ENCODE measurements at regions not wholly inside any gene's neighbourhood (a gene's known extent, or its start where the extent isn't known, plus 50 kb on each side); places are given as distances from the start of the nearest gene placed in this dataset.
"Not testable (repeated sequence)": the region's sequence is repeated elsewhere in the genome, so short reads cannot be mapped to it uniquely, and the experiment has no call there.

DNA sequence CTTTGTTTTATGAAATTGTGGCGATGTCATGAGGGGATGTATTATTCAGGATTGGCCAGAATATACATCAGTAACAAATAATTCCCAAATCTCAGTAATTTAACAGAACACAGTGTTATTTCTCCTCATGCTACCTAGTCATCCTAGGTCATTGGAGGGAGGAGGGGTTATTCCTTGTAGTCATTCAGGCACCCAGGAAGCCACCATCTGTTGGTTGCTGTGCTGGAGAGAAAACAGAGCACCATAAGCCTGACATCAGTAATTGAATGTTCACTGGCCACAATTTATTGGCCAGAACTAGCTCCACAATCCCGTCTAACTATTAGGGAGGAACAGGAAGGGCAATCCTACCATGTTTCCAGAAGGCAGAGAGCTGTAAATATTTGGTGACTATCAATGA lies 303.5 kb upstream of the CELF4 start:
- H3K4me3 ChIP-seq (ENCODE audit: insufficient read depth, low read depth, low read length): no peak overlapping the region
- H3K36me3 ChIP-seq (replicated peaks; ENCODE audit: control insufficient read depth, insufficient read depth, low read length): no peaks in the 10 kb centered on the region
- no peaks in the 10 kb centered on the region for H3K27me3 ChIP-seq (ENCODE audit: control insufficient read depth, insufficient read depth, low read length)
- DNase-seq: no peak

DNA sequence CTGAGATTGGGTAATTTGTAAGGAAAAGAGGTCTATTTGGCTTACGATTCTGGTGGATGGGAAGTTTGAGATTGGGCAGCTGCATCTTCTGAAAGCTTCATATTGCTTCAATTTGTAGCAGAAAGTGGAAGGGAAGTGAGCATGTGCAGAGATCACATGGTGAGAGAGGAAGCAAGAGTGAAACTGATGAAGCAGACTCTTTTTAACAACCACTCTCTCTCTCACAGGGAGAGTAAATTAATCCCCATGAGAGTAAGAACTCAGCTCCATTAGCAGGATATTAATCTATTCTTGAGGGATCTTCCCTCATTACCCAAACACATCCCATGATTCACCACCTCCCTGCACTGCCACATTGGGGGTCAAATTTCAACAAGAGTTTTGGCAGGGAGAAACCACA lies 298.5 kb upstream of the CELF4 start:
- no peak for DNase-seq
- H3K4me3 ChIP-seq (ENCODE audit: insufficient read depth, low read depth, low read length): no peak overlapping the region
- H3K36me3 ChIP-seq (replicated peaks; ENCODE audit: control insufficient read depth, insufficient read depth, low read length): no peaks in the 10 kb centered on the region
- no peaks in the 10 kb centered on the region for H3K27me3 ChIP-seq (ENCODE audit: control insufficient read depth, insufficient read depth, low read length)

DNA sequence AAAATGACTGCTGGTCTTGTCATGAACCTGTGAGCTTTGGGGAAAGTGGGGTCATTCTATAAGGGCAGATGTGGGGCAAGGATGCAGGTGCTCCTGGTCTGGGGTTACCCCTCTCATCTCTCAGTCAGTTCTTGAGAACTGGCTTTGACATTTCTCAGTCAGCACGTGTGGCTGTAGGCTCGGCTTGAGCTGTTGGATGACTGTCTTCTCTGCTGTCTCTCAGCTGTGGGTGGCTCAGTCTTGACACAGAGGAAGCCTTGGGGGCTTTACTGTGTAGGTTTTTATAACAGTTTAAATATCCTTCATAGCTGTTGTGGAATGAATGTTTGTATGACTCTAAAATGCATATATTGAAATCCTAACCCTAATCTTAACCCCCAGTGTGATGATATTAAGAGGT lies 296.4 kb upstream of the CELF4 start:
- no peaks in the 10 kb centered on the region for H3K27me3 ChIP-seq (ENCODE audit: control insufficient read depth, insufficient read depth, low read length)
- no peak for DNase-seq
- H3K36me3 ChIP-seq (replicated peaks; ENCODE audit: control insufficient read depth, insufficient read depth, low read length): no peaks in the 10 kb centered on the region
- H3K4me3 ChIP-seq (ENCODE audit: insufficient read depth, low read depth, low read length): no peak overlapping the region

DNA sequence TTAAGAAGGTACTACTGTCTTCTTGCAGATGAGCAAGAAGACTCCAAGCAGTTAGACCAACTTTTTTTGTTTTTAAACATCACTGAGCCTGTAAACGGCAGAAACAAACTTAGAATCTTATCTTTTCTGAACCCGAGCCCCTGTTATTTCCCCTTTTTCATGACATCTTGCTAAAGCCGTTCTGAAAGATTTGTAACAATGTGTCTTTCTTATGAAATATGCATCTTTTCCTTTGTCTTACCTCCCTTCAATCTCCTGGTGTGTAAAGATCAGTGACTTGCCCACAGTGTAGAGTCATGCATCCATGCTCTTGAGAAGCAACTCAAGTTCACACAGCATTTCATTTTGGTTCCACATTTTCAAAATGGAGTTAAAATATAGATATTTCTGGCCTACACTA lies 288.8 kb upstream of the CELF4 start:
- H3K27me3 ChIP-seq (ENCODE audit: control insufficient read depth, insufficient read depth, low read length): no peaks in the 10 kb centered on the region
- no peak overlapping the region for H3K4me3 ChIP-seq (ENCODE audit: insufficient read depth, low read depth, low read length)
- H3K36me3 ChIP-seq (replicated peaks; ENCODE audit: control insufficient read depth, insufficient read depth, low read length): no peaks in the 10 kb centered on the region
- no peak for DNase-seq

DNA sequence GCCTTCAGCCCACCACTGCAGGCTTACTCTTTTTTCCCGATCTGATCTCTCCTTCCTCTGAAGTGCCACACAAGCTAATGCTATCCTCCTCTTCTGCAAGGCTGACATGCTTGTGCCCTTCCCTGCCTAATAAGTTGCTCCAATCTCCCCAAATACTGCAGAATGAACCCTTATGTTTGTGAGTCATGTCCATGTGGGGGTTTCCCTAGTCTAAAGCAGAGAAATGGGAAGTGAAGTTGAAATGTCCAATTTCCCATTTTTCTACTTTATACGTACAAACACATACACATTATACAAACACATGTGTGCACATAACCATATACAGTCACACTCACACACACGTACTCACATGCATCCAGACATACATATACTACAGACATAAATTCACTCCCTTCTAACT lies 288.1 kb upstream of the CELF4 start:
- Histone ChIP-seq H3K27me3 (ENCODE audit: control insufficient read depth, insufficient read depth, low read length) (no peaks in the 10 kb centered on the region), H3K4me3 (ENCODE audit: insufficient read depth, low read depth, low read length) (no peak overlapping the region), H3K36me3 (replicated peaks; ENCODE audit: control insufficient read depth, insufficient read depth, low read length) (no peaks in the 10 kb centered on the region)
- DNase-seq: no peak

DNA sequence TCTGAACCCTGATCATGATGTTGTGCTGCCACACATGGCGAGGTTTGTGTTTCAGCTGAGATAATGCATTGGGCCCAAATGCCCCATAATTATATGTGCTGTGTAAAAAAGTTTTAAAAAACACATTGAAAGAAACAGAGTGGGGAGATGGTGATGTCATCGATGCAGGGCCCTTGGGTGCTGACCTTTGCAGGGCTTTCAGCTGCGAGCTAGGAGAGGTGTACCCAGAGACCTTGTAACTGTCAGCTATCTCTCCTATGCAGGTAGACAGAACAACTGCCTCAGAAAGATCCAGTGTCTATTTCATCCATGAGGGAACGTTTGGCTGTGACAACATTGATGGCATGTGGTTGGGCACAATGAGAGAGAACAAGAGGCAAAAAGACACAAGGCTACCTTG lies 286.9 kb upstream of the CELF4 start:
- no peaks in the 10 kb centered on the region for H3K27me3 ChIP-seq (ENCODE audit: control insufficient read depth, insufficient read depth, low read length)
- DNase-seq: no peak
- H3K36me3 ChIP-seq (replicated peaks; ENCODE audit: control insufficient read depth, insufficient read depth, low read length): no peaks in the 10 kb centered on the region
- H3K4me3 ChIP-seq (ENCODE audit: insufficient read depth, low read depth, low read length): no peak overlapping the region

DNA sequence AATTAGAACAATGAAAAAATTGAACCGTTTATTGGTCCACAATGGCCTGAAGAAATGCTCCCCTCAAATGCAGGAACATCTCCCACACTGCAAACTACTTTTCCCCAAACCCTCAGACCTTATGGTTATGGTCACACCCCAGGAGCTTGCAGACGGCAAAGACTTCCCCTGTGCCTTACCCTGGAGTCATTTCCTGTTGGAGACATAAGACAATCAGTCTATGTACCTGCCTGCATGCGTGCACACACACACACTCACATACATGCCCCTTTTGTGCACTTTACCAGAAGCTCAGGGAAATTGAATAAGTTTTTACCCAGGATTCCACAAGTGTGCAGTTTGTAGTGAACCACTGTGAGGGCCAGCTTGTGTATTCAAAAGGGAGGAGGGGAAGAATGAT lies 281.9 kb upstream of the CELF4 start:
- no peak overlapping the region for H3K4me3 ChIP-seq (ENCODE audit: insufficient read depth, low read depth, low read length)
- H3K36me3 ChIP-seq (replicated peaks; ENCODE audit: control insufficient read depth, insufficient read depth, low read length): no peaks in the 10 kb centered on the region
- H3K27me3 ChIP-seq (ENCODE audit: control insufficient read depth, insufficient read depth, low read length): no peaks in the 10 kb centered on the region
- no peak for DNase-seq

DNA sequence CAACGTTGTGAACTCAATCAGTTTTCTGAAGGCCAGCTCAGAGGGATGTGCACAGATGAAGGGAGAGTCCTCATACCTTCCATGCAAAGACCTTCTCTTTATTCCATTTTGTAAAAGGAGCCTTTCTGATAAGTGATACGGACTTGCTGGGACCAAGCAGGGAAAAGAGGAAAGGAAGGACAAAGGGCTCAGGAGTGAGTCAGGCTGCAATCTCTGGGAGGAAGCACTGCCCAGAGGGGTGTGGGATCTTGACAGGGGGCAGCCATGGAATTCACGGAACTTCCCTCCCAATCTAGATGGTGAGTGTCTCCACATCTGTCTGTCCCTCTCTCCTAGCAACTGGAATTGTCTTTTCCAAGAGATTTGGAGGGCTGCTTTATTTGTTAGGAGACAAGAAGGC lies 281.4 kb upstream of the CELF4 start:
- H3K4me3 ChIP-seq (ENCODE audit: insufficient read depth, low read depth, low read length): no peak overlapping the region
- no peaks in the 10 kb centered on the region for H3K36me3 ChIP-seq (replicated peaks; ENCODE audit: control insufficient read depth, insufficient read depth, low read length)
- no peak for DNase-seq
- no peaks in the 10 kb centered on the region for H3K27me3 ChIP-seq (ENCODE audit: control insufficient read depth, insufficient read depth, low read length)

DNA sequence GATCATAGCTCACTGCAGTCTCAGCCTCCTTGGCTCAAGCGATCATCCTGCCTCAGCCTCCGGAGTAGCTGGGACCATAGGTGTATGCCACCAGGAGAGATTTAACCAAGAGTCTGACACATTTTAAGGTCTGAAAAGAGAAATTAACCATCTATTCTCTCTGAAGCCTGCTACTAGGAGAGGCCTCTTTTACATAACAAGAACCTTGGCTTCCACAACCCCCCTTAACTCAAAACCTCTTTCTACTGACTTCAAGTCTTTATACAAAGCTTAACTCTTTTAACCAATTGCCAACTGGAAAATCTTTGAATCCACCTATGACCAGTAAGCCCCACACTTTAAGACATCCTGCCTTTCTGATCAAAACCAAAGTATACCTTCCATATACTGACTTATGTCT lies 279.9 kb upstream of the CELF4 start:
- Histone ChIP-seq H3K27me3 (ENCODE audit: control insufficient read depth, insufficient read depth, low read length) (no peaks in the 10 kb centered on the region), H3K4me3 (ENCODE audit: insufficient read depth, low read depth, low read length) (no peak overlapping the region), H3K36me3 (replicated peaks; ENCODE audit: control insufficient read depth, insufficient read depth, low read length) (no peaks in the 10 kb centered on the region)
- DNase-seq: no peak

DNA sequence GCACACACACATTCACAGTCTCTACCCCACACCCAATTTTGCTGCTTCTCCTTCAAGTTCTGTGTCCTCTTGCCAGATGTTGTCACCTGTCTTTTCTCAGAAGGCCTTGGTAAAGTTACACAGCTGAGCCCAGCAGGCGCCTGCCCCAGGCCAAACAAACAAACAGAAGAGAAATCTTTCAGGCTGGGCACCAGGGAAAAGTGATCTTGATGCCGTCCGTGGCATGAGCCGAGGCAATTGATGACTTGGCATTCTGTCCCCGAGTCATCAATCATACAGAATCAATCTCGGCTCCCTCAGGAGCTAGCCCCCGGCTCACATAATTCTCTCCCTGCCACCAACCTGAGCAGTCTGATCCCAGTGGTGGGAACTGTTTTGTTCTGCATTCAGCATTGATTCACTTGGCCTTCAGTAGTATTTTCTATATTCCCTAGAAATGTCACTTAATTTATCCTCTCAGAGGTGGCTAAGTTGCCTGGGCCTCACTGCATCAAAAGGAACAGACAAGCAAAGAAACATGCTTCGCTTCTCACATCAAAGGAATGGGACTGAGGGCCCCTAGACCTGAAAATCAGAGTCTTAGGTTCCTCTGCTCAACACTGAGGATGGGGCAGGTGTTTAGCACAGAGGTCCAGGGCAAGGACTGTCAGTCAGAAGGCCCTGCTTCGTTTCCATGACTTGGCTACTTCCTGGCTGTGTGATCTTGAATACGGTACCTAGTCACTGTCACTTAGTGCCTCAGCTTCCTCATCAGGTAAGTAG lies 278.8 kb upstream of the CELF4 start:
- no peak overlapping the region for H3K4me3 ChIP-seq (ENCODE audit: insufficient read depth, low read depth, low read length)
- no peaks in the 10 kb centered on the region for H3K27me3 ChIP-seq (ENCODE audit: control insufficient read depth, insufficient read depth, low read length)
- H3K36me3 ChIP-seq (replicated peaks; ENCODE audit: control insufficient read depth, insufficient read depth, low read length): no peaks in the 10 kb centered on the region
- DNase-seq: no peak

DNA sequence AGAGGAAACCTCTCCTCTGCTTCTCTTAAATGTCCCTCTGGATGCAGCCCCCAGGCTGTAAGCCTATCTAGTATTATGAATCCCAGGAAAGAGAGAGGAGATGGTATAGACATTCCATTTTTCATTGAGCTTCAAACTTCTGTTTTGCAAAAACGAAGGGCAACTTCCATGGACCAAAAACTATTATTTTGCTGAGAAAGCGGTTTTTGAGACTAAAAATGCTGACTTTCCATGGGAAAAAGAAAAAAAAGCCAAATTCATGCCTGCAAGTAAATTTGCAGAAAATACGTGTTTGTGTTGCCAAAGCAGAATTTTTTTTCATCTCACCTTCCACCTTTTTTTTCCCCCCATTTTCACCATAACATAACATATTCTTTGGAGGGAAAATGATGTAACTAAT lies 272.5 kb upstream of the CELF4 start:
- DNase-seq: no peak
- no peak overlapping the region for H3K4me3 ChIP-seq (ENCODE audit: insufficient read depth, low read depth, low read length)

DNA sequence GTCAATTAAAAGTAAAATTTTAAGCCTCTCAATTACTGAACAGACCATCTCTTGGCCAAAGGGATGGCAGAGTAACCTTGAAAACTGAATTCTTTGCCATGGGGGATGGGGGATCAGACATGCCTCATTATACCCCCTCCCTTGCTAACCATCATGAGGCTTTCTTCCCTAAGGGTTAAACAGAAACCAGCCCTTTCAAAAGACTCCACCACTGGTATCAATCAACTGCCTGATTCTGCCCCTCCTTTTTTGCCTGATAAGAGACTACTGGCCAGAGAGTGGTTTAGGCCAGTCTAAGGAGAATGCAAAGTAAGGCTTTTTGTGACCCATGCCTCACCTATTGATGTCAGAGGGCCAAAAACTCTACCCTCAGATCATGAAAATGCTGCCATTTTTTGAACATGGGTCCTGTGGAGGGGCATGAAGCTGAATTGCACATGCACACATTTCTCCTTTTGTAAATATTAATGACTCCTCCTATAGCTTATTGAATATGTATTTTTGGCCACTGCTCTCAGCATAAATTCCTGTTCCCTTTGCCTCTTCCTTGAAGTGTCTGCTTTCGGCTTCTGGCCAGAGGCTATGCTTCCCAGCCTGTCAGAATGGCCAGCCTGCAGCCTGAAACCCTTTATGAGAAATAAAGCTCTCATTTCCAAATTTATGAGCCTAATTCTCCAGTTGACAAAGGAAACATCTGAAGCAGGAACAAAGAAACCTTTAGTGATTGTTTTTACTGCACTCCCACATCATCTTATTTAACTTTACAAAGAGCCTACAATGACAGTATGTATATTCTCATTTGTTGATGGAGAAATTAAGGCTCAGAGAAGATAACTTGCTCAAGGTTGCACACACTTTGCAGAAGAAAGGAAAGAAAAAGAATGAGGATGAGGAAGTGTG lies 270.7 kb upstream of the CELF4 start:
- Histone ChIP-seq H3K4me3 (ENCODE audit: insufficient read depth, low read depth, low read length) (no peak overlapping the region), H3K36me3 (replicated peaks; ENCODE audit: control insufficient read depth, insufficient read depth, low read length) (no peaks in the 10 kb centered on the region), H3K27me3 (ENCODE audit: control insufficient read depth, insufficient read depth, low read length) (no peaks in the 10 kb centered on the region)
- no peak for DNase-seq

More for the DNA sequence above, 272.5 kb upstream of the CELF4 start:
- no peaks in the 10 kb centered on the region for H3K36me3 ChIP-seq (replicated peaks; ENCODE audit: control insufficient read depth, insufficient read depth, low read length)
- no peaks in the 10 kb centered on the region for H3K27me3 ChIP-seq (ENCODE audit: control insufficient read depth, insufficient read depth, low read length)

DNA sequence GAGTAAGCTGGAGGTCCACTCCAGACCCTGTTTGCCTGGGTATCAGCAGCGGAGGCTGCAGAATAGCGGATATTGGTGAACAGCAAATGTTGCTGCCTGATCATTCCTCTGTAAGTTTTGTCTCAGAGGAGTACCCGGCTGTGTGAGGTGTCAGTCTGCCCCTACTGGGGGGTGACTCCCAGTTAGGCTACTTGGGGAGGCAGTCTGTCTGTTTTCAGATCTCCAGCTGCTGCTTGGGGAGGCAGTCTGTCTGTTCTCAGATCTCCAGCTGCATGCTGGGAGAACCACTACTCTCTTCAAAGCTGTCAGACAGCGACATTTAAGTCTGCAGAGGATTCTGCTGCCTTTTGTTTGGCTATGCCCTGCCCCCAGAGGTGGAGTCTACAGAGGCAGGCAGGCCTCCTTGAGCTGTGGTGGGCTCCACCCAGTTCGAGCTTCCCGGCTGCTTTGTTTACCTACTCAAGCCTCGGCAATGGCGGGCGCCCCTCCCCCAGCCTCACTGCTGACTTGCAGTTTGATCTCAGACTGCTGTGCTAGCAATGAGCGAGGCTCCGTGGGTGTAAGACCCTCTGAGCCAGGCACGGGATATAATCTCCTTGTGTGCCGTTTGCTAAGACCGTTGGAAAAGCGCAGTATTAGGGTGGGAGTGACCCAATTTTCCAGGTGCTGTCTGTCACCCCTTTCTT lies 266.6 kb upstream of the CELF4 start:
- not testable (repeated sequence) for H3K27me3 ChIP-seq (ENCODE audit: control insufficient read depth, insufficient read depth, low read length); H3K4me3 ChIP-seq (ENCODE audit: insufficient read depth, low read depth, low read length); DNase-seq; H3K36me3 ChIP-seq (replicated peaks; ENCODE audit: control insufficient read depth, insufficient read depth, low read length)

DNA sequence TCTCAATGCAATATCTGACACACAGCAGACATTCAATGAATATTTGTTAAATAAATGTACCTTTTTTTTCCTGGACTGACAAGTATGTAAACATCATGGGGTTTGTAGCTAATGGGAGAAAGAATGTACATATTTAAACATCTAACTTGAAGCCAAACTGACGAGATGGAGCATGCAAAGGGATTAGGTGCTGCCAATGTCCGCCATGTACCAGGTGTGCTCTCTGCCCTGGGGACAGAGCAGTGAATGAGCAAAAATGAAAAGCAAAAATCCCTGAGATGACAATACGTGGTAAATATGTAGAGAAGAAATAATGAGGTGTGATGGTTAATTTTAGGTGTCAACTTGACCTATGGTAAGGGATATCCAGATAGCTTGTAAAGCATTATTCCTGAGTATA lies 247.4 kb upstream of the CELF4 start:
- Histone ChIP-seq H3K4me3 (ENCODE audit: insufficient read depth, low read depth, low read length) (no peak overlapping the region), H3K27me3 (ENCODE audit: control insufficient read depth, insufficient read depth, low read length) (no peaks in the 10 kb centered on the region), H3K36me3 (replicated peaks; ENCODE audit: control insufficient read depth, insufficient read depth, low read length) (no peaks in the 10 kb centered on the region)
- no peak for DNase-seq
